ENCODE measurements at regions not wholly inside any gene's neighbourhood (a gene's known extent, or its start where the extent isn't known, plus 50 kb on each side); places are given as distances from the start of the nearest gene placed in this dataset.

GRCh38 chr21:40964691-40965090 is 117.7 kb upstream of the DSCAM start:
- Histone ChIP-seq H3T11ph (ENCODE audit: low read length) (no peak overlapping the region), H4K20me1 (ENCODE audit: control insufficient read depth, insufficient read depth, insufficient read length) (no peaks in the 10 kb centered on the region), H3K27ac (ENCODE audit: insufficient read length, low read depth, low read length) (no peak overlapping the region), H3K56ac (ENCODE audit: insufficient read length, low read depth, low read length) (no peak overlapping the region), H3K23me2 (ENCODE audit: insufficient read length, low read depth, low read length, poor library complexity, severe bottlenecking) (no peaks in the 10 kb centered on the region), H2AFZ (ENCODE audit: low read length) (no peak overlapping the region), H2BK120ac (ENCODE audit: low read depth, low read length, poor library complexity, severe bottlenecking) (no peak overlapping the region), H2BK5ac (ENCODE audit: insufficient read length, low read length) (no peak overlapping the region), H3K4ac (ENCODE audit: low read depth, low read length) (no peak overlapping the region), H4K8ac (replicated peaks; ENCODE audit: insufficient read length, low read depth, low read length) (no peak overlapping the region), H2BK20ac (ENCODE audit: low read depth, low read length, poor library complexity, severe bottlenecking) (no peak overlapping the region), H4K91ac (ENCODE audit: insufficient read length, low read depth, low read length) (no peak overlapping the region), H4K5ac (ENCODE audit: insufficient read length, low read depth, low read length) (no peak overlapping the region), H3K23ac (ENCODE audit: insufficient read length, low read depth, low read length) (no peak overlapping the region), H3K79me2 (ENCODE audit: insufficient read depth, low read length) (no peaks in the 10 kb centered on the region), H2AK5ac (ENCODE audit: insufficient read length, low read length) (no peak overlapping the region), H3K18ac (ENCODE audit: insufficient read length, low read depth, low read length) (no peak overlapping the region), H2BK12ac (ENCODE audit: insufficient read length, low read depth, low read length) (no peak overlapping the region), H3K9ac (ENCODE audit: extremely low read depth, insufficient read length, low read length) (no peak overlapping the region), H3K4me2 (ENCODE audit: insufficient read depth, insufficient read length, low read length) (no peak overlapping the region), H3K9me3 (ENCODE audit: control insufficient read depth, low read depth, low read length) (no peaks in the 10 kb centered on the region), H3K4me1 (ENCODE audit: insufficient read depth, low read length) (peaks cover 5% of the 10 kb centered on the region), H3K14ac (ENCODE audit: insufficient read depth, low read length) (no peak overlapping the region), H2BK15ac (ENCODE audit: low read depth, low read length) (no peak overlapping the region), H3K27me3 (ENCODE audit: insufficient read depth, low read length) (no peaks in the 10 kb centered on the region), H3K79me1 (ENCODE audit: insufficient read depth, low read depth, low read length, poor library complexity, severe bottlenecking) (no peaks in the 10 kb centered on the region)
- Mint-ChIP-seq H3K4me3 (no peak overlapping the region), H3K4me1 (peaks cover 23 to 28% of the 10 kb centered on the region in 2 experiments), H3K27me3 (ENCODE audit: low read depth) (no peaks in the 10 kb centered on the region; the same call in none of the 2 replicates), H3K9me3 (peaks cover 2 to 7% of the 10 kb centered on the region in 2 experiments), H3K27ac (no peak overlapping the region), H3K36me3 (ENCODE audit: insufficient read depth in 1 of 3, low read depth in 3 of 3) (peaks cover 0 to 3% (median 2%) of the 10 kb centered on the region in 3 experiments; a peak in 4 of 7 replicates)
- TF ChIP-seq CTCF (conservative IDR thresholded peaks at IDR 0.05): no peak
- no CpG with 5 or more reads among the region's 2 CpGs for WGBS (ENCODE audit: extremely low coverage, insufficient read length, low lambda C conversion rate)
- DNase-seq: no peak

All from H9 (cell line).